ENCODE measurements at regions not wholly inside any gene's neighbourhood (a gene's known extent, or its start where the extent isn't known, plus 50 kb on each side); places are given as distances from the start of the nearest gene placed in this dataset.

DNA sequence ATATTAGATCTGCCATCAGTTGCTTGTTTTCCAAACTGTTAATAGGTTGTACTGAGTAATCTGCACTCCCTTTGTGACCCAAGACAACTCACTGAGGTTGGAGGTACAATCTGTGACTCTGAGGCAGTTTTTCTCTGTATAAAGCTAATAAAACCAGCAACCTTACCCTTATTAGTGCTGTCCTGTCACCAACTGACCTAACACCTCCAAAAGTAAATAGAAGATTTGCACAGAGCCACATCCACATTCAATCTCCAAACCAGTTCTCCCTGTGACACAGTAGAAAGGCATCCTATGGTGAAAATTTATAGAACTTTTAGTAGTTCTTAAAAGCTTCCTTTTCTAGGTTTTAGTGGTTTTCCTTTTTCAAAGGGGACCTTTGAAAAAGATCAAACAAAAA lies 140.4 kb upstream of the ADGRL2 start:
- TF ChIP-seq ZNF274 (IDR thresholded peaks at IDR 0.05; ENCODE audit: low read depth, low read length) (no peak), YY1 (IDR thresholded peaks at IDR 0.05; ENCODE audit: insufficient read depth, insufficient read length) (no peak), SUZ12 (IDR thresholded peaks at IDR 0.05; ENCODE audit: extremely low read depth, insufficient read depth, insufficient read length) (no peak)
- no peak for DNase-seq (ENCODE audit: low read depth, low spot score)
- no peak overlapping the region for H3K9ac ChIP-seq (ENCODE audit: insufficient read length, low read depth)
- no peaks in the 10 kb centered on the region for H3K4me1 ChIP-seq (ENCODE audit: insufficient read depth, insufficient read length)
- no peaks in the 10 kb centered on the region for H3K27me3 ChIP-seq (ENCODE audit: insufficient read depth, insufficient read length)
- no peaks in the 10 kb centered on the region for H3K9me3 ChIP-seq (ENCODE audit: insufficient read depth, low read length)
- no peaks in the 10 kb centered on the region for H3K36me3 ChIP-seq (ENCODE audit: insufficient read depth, insufficient read length, low read length)
- no peak overlapping the region for H3K4me3 ChIP-seq (ENCODE audit: insufficient read length, low read depth)

DNA sequence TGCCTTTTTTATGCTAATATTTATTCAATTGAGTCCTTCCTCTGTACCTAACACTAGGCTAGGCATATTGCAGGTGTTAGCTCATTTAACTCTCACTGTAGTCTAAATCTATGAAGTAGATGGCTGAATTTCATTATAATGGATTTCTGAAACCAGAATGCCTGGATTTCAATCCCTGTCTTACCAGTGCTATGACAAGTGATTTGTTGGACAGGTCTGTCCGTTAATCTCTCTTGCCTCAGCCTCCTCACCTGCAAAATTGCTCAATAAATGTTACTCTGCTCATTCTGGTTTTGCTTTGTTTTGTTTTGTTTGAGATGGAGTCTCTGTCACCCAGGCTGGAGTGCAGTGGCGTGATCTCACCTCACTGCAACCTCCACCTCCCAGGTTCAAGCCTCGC lies 146.1 kb upstream of the ADGRL2 start:
- DNase-seq (ENCODE audit: low read depth, low spot score), result no peak

DNA sequence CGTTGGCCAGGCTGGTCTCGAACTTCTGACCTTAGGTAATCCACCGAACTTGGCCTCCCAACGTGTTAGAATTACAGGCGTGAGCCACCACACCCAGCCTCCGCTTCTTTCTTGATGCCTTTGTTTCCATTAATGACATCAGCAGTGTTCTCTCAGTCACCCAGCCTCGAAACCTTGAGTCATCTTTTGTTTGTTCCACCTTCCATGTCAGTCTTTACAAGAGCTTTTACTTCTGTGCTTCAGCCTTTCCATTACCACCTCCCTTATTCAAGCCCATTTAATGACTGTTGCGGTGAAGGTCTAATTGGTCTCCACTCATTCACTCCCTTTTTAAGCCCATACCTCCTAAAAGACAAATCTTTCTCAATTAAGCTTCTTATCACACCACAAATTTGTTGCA lies 146.6 kb upstream of the ADGRL2 start:
- Histone ChIP-seq H3K9ac (ENCODE audit: insufficient read length, low read depth) (no peak overlapping the region), H3K36me3 (ENCODE audit: insufficient read depth, insufficient read length, low read length) (no peaks in the 10 kb centered on the region), H3K4me3 (ENCODE audit: insufficient read length, low read depth) (no peak overlapping the region), H3K27me3 (ENCODE audit: insufficient read depth, insufficient read length) (no peaks in the 10 kb centered on the region), H3K4me1 (ENCODE audit: insufficient read depth, insufficient read length) (no peaks in the 10 kb centered on the region), H3K9me3 (ENCODE audit: insufficient read depth, low read length) (no peaks in the 10 kb centered on the region)
- TF ChIP-seq SUZ12 (IDR thresholded peaks at IDR 0.05; ENCODE audit: extremely low read depth, insufficient read depth, insufficient read length), result no peak
- TF ChIP-seq YY1 (IDR thresholded peaks at IDR 0.05; ENCODE audit: insufficient read depth, insufficient read length), result no peak
- TF ChIP-seq ZNF274 (IDR thresholded peaks at IDR 0.05; ENCODE audit: low read depth, low read length), result no peak
- no peak for DNase-seq (ENCODE audit: low read depth, low spot score)

More for the DNA sequence above, 146.1 kb upstream of the ADGRL2 start:
- H3K27me3 ChIP-seq (ENCODE audit: insufficient read depth, insufficient read length), result no peaks in the 10 kb centered on the region
- no peaks in the 10 kb centered on the region for H3K4me1 ChIP-seq (ENCODE audit: insufficient read depth, insufficient read length)
- no peaks in the 10 kb centered on the region for H3K9me3 ChIP-seq (ENCODE audit: insufficient read depth, low read length)
- TF ChIP-seq ZNF274 (IDR thresholded peaks at IDR 0.05; ENCODE audit: low read depth, low read length), result no peak
- no peaks in the 10 kb centered on the region for H3K36me3 ChIP-seq (ENCODE audit: insufficient read depth, insufficient read length, low read length)
- H3K4me3 ChIP-seq (ENCODE audit: insufficient read length, low read depth), result no peak overlapping the region
- H3K9ac ChIP-seq (ENCODE audit: insufficient read length, low read depth), result no peak overlapping the region

DNA sequence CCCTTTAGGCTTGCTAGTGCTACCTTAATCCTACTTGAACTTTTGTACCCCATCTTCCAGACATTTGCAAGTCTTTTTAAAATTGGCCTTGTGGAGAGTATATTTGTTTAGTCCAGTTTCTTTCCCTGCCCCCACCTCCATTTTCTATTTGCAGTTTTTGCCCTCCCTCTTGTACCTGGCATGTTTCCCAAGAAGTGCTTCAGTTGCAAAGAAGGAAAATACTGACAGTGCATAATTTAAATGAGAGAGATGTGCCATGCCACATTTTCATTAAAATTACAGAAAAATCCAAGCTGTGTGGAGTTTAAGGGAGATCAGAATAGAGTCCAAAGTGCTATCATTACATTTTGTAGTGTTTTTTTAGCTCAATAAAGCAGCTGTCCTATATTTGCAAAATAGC lies 150.0 kb upstream of the ADGRL2 start:
- TF ChIP-seq SUZ12 (IDR thresholded peaks at IDR 0.05; ENCODE audit: extremely low read depth, insufficient read depth, insufficient read length) (no peak), YY1 (IDR thresholded peaks at IDR 0.05; ENCODE audit: insufficient read depth, insufficient read length) (no peak), ZNF274 (IDR thresholded peaks at IDR 0.05; ENCODE audit: low read depth, low read length) (no peak)
- Histone ChIP-seq H3K36me3 (ENCODE audit: insufficient read depth, insufficient read length, low read length) (no peaks in the 10 kb centered on the region), H3K9me3 (ENCODE audit: insufficient read depth, low read length) (no peaks in the 10 kb centered on the region), H3K27me3 (ENCODE audit: insufficient read depth, insufficient read length) (no peaks in the 10 kb centered on the region), H3K4me3 (ENCODE audit: insufficient read length, low read depth) (no peak overlapping the region), H3K9ac (ENCODE audit: insufficient read length, low read depth) (no peak overlapping the region), H3K4me1 (ENCODE audit: insufficient read depth, insufficient read length) (no peaks in the 10 kb centered on the region)
- DNase-seq (ENCODE audit: low read depth, low spot score), result no peak

DNA sequence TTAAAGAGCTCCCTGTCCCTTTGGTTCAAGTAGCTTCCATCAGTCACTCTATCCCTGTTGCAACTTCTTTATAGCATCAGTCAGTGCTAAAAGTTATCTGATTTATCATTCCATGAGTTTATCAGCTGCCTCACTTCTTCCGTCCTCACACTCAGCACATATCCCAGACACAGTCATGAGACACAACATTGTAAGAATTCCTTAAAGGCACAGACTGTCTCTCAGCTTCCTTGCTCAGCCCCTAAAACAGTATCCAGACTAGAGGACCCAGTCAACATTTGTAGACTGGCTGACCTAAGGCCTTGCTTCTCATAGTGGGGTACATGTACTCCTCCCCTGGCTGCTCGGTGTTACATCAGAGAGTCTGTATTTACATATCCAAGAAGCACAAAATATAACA lies 164.9 kb upstream of the ADGRL2 start:
- no peaks in the 10 kb centered on the region for H3K4me1 ChIP-seq (ENCODE audit: insufficient read depth, insufficient read length)
- DNase-seq (ENCODE audit: low read depth, low spot score), result no peak
- no peak for TF ChIP-seq YY1 (IDR thresholded peaks at IDR 0.05; ENCODE audit: insufficient read depth, insufficient read length)
- no peak for TF ChIP-seq ZNF274 (IDR thresholded peaks at IDR 0.05; ENCODE audit: low read depth, low read length)
- no peak for TF ChIP-seq SUZ12 (IDR thresholded peaks at IDR 0.05; ENCODE audit: extremely low read depth, insufficient read depth, insufficient read length)
- H3K9ac ChIP-seq (ENCODE audit: insufficient read length, low read depth), result no peak overlapping the region
- H3K4me3 ChIP-seq (ENCODE audit: insufficient read length, low read depth), result no peak overlapping the region
- H3K27me3 ChIP-seq (ENCODE audit: insufficient read depth, insufficient read length), result no peaks in the 10 kb centered on the region
- no peaks in the 10 kb centered on the region for H3K36me3 ChIP-seq (ENCODE audit: insufficient read depth, insufficient read length, low read length)
- no peaks in the 10 kb centered on the region for H3K9me3 ChIP-seq (ENCODE audit: insufficient read depth, low read length)

DNA sequence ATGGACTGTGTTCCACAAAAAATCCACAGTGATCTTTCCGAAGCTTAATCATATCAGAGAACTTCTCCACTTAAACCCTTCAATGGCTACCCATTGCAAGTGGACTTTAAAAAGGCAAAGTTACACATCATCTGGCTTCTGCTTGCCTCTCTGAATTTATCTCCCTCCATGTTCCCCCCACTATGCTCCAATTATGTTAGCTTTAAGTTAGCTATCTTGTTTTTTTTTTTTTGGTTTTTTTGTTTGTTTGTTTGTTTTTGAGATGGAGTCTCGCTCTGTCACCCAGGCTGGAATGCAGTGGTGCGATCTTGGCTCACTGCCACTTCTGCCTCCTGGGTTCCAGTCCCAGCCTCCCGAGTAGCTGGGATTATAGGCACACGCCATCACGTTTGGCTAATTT lies 166.4 kb upstream of the ADGRL2 start:
- Histone ChIP-seq H3K36me3 (ENCODE audit: insufficient read depth, insufficient read length, low read length) (no peaks in the 10 kb centered on the region), H3K27me3 (ENCODE audit: insufficient read depth, insufficient read length) (no peaks in the 10 kb centered on the region), H3K4me3 (ENCODE audit: insufficient read length, low read depth) (no peak overlapping the region), H3K9ac (ENCODE audit: insufficient read length, low read depth) (no peak overlapping the region), H3K4me1 (ENCODE audit: insufficient read depth, insufficient read length) (no peaks in the 10 kb centered on the region), H3K9me3 (ENCODE audit: insufficient read depth, low read length) (no peaks in the 10 kb centered on the region)
- no peak for DNase-seq (ENCODE audit: low read depth, low spot score)
- TF ChIP-seq YY1 (IDR thresholded peaks at IDR 0.05; ENCODE audit: insufficient read depth, insufficient read length), result no peak
- TF ChIP-seq ZNF274 (IDR thresholded peaks at IDR 0.05; ENCODE audit: low read depth, low read length), result no peak
- no peak for TF ChIP-seq SUZ12 (IDR thresholded peaks at IDR 0.05; ENCODE audit: extremely low read depth, insufficient read depth, insufficient read length)

DNA sequence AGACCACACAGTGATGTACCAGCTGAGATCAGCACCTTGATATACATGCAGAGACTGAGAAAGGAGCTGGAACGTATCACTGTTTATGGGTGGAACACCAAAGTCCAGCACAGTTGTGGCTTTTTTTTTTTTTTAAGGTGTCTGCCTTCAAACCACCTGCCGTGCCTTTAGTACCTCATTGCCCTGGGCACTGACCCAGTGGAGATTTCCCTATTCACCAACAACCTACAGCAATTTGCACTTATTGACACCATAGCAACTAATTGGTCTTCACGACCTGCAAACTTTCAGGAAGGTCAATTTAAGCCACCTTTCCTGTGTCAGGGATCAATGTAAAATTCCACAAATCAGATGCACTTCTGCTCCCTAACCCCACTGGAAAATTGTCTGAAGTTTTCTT lies 181.6 kb upstream of the ADGRL2 start:
- H3K4me3 ChIP-seq (ENCODE audit: insufficient read length, low read depth), result no peak overlapping the region
- TF ChIP-seq SUZ12 (IDR thresholded peaks at IDR 0.05; ENCODE audit: extremely low read depth, insufficient read depth, insufficient read length), result no peak
- TF ChIP-seq YY1 (IDR thresholded peaks at IDR 0.05; ENCODE audit: insufficient read depth, insufficient read length), result no peak
- TF ChIP-seq ZNF274 (IDR thresholded peaks at IDR 0.05; ENCODE audit: low read depth, low read length), result no peak
- no peak overlapping the region for H3K9ac ChIP-seq (ENCODE audit: insufficient read length, low read depth)
- no peaks in the 10 kb centered on the region for H3K36me3 ChIP-seq (ENCODE audit: insufficient read depth, insufficient read length, low read length)
- no peak for DNase-seq (ENCODE audit: low read depth, low spot score)
- H3K9me3 ChIP-seq (ENCODE audit: insufficient read depth, low read length), result peaks cover 13% of the 10 kb centered on the region; the same call in 1 of the 2 replicates
- no peaks in the 10 kb centered on the region for H3K27me3 ChIP-seq (ENCODE audit: insufficient read depth, insufficient read length)
- no peaks in the 10 kb centered on the region for H3K4me1 ChIP-seq (ENCODE audit: insufficient read depth, insufficient read length)

DNA sequence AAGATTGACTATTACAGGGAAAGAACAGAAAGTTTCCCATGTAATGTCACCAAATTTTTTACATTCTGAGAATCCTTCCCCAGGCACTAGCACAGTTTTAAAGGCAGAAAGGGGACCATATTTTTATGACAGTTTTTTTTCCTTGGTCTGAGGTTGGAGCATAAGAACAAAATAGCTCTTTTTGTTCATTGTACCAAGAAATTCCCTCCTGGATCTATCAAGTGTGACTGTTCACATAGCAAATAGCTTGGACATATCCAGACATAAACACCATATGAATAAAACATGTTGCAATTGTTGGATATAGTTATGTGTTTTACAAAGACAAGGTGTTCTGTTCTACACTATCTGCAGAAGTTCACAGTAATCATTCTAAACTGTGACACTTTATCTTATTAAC lies 182.4 kb upstream of the ADGRL2 start:
- no peak overlapping the region for H3K4me3 ChIP-seq (ENCODE audit: insufficient read length, low read depth)
- no peaks in the 10 kb centered on the region for H3K36me3 ChIP-seq (ENCODE audit: insufficient read depth, insufficient read length, low read length)
- TF ChIP-seq ZNF274 (IDR thresholded peaks at IDR 0.05; ENCODE audit: low read depth, low read length), result no peak
- no peaks in the 10 kb centered on the region for H3K4me1 ChIP-seq (ENCODE audit: insufficient read depth, insufficient read length)
- H3K9me3 ChIP-seq (ENCODE audit: insufficient read depth, low read length), result peaks cover 13% of the 10 kb centered on the region; the same call in 1 of the 2 replicates
- no peak for DNase-seq (ENCODE audit: low read depth, low spot score)
- no peaks in the 10 kb centered on the region for H3K27me3 ChIP-seq (ENCODE audit: insufficient read depth, insufficient read length)
- no peak overlapping the region for H3K9ac ChIP-seq (ENCODE audit: insufficient read length, low read depth)
